ENCODE measurements at regions not wholly inside any gene's neighbourhood (a gene's known extent, or its start where the extent isn't known, plus 50 kb on each side); places are given as distances from the start of the nearest gene placed in this dataset.

DNA sequence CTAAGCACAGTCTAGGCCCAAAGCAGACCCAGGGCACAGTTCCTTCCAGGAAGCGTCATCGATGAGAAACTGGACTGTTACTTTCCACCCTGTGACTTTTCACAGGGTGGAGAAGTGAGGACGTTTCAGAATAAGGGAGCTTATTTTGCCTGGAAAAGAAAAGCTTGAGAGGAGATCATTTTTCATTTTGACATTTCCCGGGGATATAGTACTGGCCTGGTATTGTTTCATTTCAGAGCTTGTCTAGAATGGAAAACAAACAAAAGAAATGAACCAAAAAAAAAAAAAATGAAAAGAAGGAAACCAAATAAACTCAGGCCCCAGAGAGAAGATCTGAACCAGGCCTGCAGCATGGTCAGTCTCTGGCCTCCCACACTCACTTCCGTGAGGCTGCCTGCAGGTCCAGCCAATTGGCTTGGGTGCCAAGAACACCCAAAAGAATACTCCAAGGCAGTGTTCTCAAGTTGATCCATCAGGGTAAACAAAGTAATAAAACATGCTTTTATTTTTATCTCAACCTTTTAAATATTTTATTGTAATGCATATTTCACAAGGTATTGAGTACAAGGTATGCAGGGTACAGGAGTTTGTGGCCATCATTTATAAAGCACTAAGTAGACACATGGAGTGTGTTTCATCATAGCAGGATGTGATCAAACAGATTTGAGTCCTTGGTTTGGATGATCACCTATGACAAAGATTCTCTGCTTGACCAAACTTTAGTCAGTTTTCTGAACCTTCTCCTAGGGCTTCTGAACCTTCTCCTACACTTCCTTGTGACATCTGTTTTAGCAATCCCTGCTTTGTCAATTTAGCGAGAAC, 176.9 kb upstream of the GGTLC1 start:
- no peak for DNase-seq

DNA sequence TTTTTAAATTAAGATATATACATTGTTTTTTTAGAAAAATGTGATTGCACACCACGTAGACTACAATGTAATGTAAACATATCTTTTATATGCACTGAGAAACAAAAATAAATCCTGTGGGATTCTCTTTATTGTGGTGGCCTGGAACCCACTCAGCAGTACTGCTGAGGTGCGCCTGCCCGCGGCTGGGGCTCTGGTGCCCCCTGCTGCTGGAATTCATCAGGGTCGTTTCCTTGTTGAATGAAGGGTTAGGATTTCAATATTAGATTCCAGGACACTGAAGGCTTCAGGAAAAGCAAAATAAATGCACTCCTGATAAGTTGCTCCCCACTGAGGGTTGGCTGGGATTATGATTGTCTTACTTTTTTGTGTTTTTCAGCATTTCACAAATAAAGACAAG, 175.8 kb upstream of the GGTLC1 start:
- peak; percentile 39 for DNase-seq

GRCh38 chr20:24163506-24163905, 174.9 kb upstream of the GGTLC1 start:
- DNase-seq: no peak

DNA sequence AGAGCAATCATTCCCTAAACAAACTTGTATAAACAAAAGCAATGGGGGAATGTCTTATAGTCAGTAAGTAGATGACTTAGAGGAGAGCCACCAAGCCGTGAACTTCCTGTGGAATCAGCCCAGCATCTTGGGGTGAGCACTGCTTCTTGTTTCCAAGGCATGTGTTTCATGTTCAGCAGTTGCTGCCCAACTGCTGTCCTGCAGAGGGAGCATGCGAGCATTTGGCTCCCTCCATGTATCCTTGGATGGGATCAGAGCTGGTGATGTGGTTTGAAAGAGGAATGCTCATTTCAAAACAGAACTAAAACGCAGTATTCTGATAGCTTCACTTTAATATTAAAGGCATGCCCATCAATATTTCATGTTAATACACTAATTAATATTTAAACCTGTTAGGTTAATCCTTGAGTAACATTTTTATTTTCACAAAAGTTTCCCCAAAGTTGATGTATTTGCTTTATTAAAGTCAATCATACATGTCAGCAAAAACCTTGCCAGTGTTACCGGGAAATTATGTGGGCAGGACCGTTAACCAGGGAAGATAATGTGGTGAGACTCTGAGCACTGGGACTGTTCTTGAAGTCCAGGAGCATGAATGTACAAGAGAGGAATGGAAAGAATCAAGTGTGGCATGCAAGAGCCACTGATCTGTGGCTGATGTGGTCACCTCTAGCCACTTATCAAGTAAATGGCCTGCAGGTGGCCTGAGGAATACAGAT, 172.1 kb upstream of the GGTLC1 start:
- no peak for DNase-seq

- DNase-seq: no peak
These were observed 169.7 kb upstream of the GGTLC1 start for GRCh38 chr20:24158281-24158680.

DNA sequence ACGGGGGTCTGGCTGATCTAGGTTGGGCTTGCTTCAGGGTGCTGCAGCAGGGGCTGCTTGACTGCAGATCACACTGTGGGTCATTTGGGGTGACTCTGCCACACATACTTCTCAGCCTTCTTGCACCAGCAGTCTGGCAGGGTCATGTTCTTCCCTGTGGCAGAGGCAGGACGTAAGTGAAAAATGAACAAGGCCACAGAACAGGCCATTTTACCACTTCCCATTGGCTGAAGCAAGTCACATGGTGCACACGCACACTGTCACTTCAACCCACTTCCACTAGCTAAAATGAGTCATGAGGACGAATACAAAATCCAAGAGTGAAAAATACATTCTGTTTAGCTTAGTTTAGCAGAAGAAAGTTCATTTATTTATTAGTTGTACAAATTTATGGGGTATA, 168.6 kb upstream of the GGTLC1 start:
- DNase-seq: peak; percentile 70

DNA sequence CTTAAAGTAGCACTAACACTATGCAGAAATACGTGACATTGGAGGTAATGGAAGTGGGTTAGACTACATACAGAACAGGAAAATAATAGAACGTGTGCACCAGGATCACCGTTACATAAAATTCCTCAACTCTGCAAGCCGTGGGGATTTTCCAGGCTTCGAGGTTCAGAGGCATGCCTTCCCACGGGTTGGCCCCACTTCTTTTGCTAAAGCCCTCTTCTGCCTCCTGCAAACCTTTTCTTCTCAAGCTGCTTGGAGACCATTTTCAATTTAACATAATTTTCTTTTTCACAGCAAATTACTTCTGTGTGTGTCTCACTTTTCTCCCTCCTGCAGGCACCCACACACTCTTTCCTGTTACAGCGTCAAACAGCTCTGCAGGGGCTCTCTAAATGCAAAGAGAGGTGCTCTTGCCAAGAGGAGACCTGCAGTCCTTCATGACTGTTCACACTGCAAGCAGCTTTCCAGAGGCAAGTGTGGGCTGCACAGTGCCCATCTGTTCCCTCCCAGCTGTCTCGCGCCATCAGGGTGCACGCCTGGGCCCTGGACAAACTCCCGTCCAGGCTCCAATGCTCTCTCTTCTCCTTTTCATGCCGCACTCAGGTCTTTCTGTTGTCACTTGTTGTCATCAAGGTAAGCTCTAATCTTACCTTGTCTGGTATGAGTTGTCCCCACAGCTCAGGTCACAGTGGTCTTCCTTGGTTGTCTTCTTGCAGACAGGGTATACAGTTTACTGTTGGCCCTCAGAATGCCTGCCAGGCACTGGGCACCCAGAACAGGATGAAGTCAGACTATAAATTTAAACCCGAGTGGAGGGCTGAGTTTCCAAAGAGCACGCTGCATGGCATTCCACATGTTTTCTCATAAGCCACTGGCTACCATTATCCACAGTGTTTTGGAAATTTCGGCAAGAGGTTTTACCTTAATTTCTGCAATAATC, 164.8 kb upstream of the GGTLC1 start:
- DNase-seq: no peak

DNA sequence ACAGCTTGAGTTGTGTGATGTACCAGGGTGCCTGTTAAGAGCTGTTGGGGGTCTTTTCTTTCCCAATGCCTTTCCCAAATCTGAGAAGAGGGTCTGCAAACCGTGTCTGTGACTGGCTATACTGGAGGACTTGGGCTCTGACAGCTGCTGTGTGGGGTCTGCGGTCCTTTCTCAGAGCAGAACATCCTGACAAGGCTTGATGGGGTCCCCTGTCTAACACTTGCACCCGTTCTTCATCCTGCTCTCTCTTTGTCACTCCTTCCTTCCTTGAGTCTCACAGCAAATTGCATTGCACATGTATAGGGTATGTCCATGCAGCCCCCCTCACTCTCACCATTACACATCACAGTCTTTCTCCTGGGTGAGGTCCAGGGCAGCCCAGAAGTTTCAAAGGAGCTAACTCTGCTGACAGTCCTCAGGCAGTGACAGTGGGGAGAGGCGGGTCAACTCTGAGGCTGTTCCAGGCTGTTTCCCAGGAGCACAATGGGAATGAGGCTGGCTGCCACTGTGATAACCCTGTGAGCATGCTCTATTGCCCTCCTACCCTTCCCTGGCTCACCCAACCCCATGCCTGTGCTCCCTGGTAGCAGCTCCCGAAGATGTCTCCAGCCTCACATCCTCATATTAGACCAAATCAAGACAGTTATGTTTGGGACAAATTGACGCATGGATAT, 163.2 kb upstream of the GGTLC1 start:
- DNase-seq: no peak

DNA sequence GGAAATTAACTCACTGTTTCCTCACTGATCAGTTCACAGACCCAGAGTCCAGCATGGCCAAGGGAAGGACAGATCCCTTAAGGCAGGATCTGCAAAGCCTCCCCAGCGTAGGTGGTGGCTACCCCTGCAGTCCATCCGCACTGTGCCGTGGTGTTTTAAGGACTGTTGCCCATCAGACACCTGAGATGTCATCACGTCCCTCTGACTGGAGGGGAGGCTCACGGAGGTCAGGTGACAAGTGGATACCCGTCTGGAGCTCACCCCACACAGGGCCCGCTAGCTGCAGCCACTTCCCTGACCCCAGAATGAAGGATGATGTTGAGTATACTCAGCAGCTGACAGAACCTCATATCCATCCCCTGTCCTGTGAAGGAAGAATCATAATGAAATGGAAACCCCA, 161.8 kb upstream of the GGTLC1 start:
- DNase-seq: no peak

GRCh38 chr20:24149881-24150307, 161.3 kb upstream of the GGTLC1 start:
- no peak for DNase-seq

DNA sequence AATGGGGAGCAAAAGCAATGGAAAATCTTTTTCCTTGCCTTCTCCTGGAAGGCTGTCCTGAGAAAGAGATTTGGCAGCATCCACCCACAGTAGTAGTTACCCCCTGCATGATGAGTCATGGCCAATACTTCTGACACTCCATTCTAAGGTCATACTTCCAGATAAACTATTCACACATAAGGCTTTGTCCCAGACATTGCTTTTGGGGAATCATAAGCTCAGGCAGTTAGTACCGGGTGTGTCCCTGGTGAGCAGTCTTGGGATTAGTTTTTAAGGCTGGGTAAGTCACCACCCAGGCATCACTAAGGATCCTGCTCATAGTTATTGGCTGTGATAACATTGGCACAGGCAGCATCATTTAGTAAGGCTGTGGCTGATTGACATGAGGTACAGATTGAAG, 160.6 kb upstream of the GGTLC1 start:
- DNase-seq: no peak

DNA sequence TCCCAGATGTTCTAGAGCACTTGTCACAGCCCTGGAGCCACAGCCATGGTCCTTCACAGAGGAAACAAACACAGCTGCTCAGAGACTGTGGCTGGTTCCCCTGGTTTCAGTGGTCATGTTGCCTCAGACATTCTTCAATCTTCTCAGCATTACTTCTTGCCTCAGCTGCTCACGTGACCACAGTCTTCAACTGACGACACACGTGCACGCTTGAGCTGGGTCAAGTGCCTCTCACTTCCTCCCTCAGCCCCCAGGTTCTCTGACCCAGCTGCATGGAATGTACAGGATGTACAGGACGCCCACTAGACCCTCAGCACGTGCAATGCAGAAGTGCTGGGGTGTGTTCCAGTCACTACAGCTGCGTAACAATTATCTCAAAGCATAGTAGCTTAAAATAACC, 159.8 kb upstream of the GGTLC1 start:
- DNase-seq: peak; percentile 43

DNA sequence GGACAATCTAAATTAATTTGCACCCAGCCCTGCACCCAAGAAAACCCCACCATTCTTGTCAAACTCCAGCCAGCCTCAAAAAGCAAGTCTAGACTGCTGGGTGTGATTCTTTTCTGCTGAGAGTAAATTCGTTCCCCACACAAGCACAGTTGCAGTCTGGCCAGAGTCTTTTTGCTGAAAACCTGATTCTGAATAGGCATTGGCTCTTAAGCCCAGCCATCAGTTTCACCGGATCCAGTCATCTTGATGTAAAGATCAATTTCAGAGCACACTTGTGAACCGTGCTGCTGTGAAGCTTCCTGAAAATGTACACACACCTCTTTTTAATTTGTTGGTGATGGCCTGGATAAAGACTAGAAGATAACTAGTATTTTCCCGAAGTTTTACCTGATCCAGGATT, 159.4 kb upstream of the GGTLC1 start:
- DNase-seq: no peak

DNA sequence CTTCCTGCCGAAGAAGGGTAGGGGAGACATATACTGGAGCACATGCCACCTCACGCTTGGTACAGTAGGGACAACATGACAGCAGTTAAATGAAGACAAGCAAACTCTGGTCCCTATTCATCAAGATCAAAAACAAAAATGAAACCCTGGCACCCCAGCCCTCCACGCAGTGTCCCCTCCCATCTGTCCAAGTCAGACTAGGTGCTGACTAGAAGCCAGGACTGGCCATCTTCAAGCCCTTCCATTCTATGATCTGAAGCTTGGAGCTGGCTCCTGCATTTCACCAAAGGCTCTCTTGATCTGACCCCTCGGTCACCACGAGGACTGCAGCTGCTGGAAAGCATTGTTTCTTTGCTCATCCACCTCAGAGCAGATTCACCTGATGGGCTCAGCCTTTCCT, 158.9 kb upstream of the GGTLC1 start:
- DNase-seq: no peak

- no peak for DNase-seq
These were observed 157.7 kb upstream of the GGTLC1 start for GRCh38 chr20:24146231-24146634.

GRCh38 chr20:24144371-24144770, 155.8 kb upstream of the GGTLC1 start:
- DNase-seq: no peak

DNA sequence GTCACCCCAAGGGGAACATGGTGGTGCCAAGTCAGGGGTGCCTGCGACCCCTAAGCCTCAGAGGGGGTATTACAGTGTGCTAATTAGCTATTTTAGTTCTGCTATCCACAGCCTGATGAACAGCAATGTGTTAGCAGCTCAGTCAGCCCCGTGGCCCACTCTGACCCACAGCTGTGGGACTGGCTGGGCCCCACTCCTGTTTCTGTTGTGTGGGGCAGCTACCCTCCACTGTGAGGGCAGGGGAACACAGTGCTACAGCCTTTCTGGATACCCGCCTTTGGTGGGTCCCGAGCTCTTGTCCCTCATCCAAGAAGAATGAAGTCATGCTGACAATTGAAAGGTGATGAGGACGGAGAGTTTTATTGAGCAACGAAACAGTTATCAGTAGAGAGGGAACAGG, 152.5 kb upstream of the GGTLC1 start:
- no peak for DNase-seq

DNA sequence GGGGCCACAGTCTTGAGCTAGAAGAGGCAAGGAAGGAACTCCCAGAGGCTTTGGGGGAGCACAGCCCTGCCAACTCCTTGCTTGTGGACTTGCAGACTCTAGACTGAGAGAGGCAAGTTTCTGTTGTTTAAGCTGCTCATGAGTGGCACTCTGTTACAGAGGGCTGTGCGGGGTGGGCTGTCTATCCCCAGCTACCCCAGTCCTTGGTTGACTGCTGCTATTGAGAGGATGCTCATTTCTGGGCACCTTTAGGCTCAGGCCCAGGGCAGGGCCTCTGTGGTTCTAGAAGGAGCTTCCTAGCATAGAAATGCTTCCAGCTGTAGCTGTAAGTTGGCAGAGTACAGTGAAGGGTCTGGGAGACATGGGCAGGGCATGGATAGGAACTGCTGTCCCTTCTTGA, 151.3 kb upstream of the GGTLC1 start:
- DNase-seq: no peak

- no peak for DNase-seq
These were observed 150.4 kb upstream of the GGTLC1 start for GRCh38 chr20:24138951-24139350.

DNA sequence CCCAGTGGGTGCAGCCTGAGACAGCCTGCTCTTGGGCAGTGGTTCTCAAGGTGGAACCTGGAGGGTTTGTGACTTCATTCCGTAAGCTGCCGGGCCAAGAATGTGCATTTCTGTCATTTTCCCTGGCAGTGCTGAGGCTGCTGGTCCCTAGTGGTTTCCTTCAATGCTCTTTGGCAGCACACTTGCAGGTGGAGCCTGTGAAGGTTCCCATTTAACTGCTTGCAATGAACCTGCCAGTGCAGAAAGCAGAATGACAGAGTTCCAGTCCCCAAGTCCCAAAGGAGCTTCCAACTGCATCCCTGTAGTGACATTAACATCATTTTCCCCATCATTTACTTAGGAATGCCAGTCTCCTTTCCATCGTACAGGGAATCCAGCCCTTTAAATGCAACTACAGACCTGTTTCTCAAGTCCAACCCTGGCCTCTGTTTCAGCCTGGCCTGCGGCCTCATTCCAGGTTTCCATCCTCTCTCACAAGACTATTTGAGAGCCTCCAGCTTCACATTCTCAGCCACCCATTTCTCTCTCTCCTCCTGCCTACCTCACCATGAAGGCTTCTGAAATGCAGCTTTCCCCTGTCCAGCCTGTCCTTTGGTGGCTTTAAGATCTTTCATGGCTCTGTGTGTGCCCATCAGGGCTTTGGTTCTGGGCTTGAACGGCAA, 149.7 kb upstream of the GGTLC1 start:
- no peak for DNase-seq

DNA sequence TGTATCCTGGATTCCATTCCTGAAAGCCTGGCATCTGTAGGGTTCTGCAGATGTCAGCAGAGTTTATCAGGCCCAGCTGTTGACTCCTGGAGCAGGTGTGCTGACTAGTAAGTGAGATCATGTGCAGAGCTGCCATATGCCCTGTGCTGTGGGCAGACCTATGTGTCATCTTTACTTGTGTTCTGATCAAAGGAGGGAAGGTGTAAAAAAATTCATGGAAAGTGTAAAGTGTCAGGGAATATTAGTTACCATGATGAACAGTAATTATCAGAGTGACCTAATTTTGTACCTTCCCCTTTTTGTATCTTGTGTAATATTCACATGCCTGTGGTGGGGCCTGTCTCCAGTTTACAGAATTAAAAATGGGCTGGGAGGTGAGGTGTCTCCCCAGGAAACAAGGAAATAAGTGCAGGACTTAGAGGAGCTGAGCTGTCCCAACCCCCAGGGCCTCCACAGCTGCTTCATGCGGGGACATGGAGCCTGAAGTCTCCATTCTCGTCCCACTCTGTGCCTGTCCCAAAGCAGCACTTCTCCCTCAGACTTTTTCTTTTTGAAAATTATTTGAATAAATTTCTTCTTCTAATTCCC, 148.2 kb upstream of the GGTLC1 start:
- DNase-seq: no peak

DNA sequence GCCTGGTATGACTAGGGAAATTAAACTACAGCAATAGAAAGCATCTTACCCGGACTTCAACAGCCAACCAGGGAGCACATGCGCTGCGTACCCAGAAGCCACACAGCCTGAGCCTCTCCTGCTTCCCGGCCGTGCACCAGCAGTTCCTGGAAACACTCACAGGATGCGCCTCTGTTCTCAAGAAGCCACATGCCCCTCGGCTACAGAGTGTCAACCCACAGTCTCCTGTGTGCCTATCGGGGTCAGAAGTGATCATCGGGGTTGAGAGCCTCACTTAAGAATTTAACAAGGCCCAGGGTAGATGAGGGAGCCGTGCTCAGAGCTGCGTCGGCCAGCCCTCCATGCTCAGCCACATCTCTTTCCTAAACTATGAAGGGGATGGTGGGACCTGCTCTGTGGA, 147.2 kb upstream of the GGTLC1 start:
- no peak for DNase-seq
